Fibroblast of lung (primary cell): ENCODE measurements at regions not wholly inside any gene's neighbourhood (a gene's known extent, or its start where the extent isn't known, plus 50 kb on each side); places are given as distances from the start of the nearest gene placed in this dataset.

Source experiments
- DNase-seq, 2 donors: peaks; one replicate each; pipeline versions ENCODE4 v3.0.0 to v3.0.0-alpha.2; 2010; ENCODE audit warnings: low read depth in 2 of 2
- H2AFZ ChIP-seq: 2 replicates; pipeline ENCODE4 v1.5.1; 2012; ENCODE audit warnings: low read length, control low read depth, inconsistent platforms
- H3K27ac ChIP-seq: 2 replicates; pipeline ENCODE4 v1.5.1; 2011; ENCODE audit warnings: low read length, control low read depth; ENCODE audit not compliant: insufficient read depth
- H3K27me3 ChIP-seq: 2 replicates; pipeline ENCODE4 v1.5.1; 2011; ENCODE audit warnings: mild to moderate bottlenecking, low read length; ENCODE audit not compliant: control insufficient read depth, insufficient read depth
- H3K36me3 ChIP-seq: 2 replicates; pipeline ENCODE4 v1.5.1; 2011; ENCODE audit warnings: low read length; ENCODE audit not compliant: control insufficient read depth, insufficient read depth
- H3K4me1 ChIP-seq: 2 replicates; pipeline ENCODE4 v1.5.1; 2011; ENCODE audit warnings: low read length; ENCODE audit not compliant: control insufficient read depth, insufficient read depth; ENCODE audit errors: extremely low read depth
- H3K4me2 ChIP-seq: 2 replicates; pipeline ENCODE4 v1.5.1; 2011; ENCODE audit warnings: low read length, control low read depth; ENCODE audit not compliant: insufficient read depth; ENCODE audit errors: extremely low read depth
- H3K4me3 ChIP-seq, 4 experiments: fragments of 200-600 bp in 1 of 4; sonication (generic) in 1 of 4; replicated peaks in 1 of 4; 2 replicates each; pipeline ENCODE4 v1.5.1; 2011 to 2016; ENCODE audit warnings: low read length in 4 of 4, low read depth in 3 of 4, mild to moderate bottlenecking in 3 of 4, control low read depth in 2 of 4, inconsistent platforms in 1 of 4, mixed read lengths in 1 of 4; ENCODE audit not compliant: insufficient read depth in 1 of 4; ENCODE audit errors: control extremely low read depth in 1 of 4
- H3K79me2 ChIP-seq: 2 replicates; pipeline ENCODE4 v1.5.1; 2012; ENCODE audit warnings: mild to moderate bottlenecking, low read length, inconsistent platforms; ENCODE audit not compliant: control insufficient read depth, insufficient read depth
- H3K9ac ChIP-seq: 2 replicates; pipeline ENCODE4 v1.5.1; 2011; ENCODE audit warnings: mild to moderate bottlenecking, low read length, control low read depth; ENCODE audit not compliant: insufficient read depth
- H3K9me3 ChIP-seq: 2 replicates; pipeline ENCODE4 v1.5.1; 2012; ENCODE audit warnings: low read depth, low read length; ENCODE audit not compliant: control insufficient read depth, insufficient read depth
- H4K20me1 ChIP-seq: 2 replicates; pipeline ENCODE4 v1.5.1; 2011; ENCODE audit warnings: low read length; ENCODE audit not compliant: control insufficient read depth, insufficient read depth; ENCODE audit errors: extremely low read depth
- EZH2 ChIP-seq: IDR thresholded peaks from 2 replicates; pipeline ENCODE4 v1.5.1; 2012; ENCODE audit warnings: low read length, control low read depth, mild to moderate bottlenecking; ENCODE audit errors: missing control alignments
- TF ChIP-seq, protein P1 (sequence below), 2 donors: IDR thresholded peaks in 1 of 2; conservative IDR thresholded peaks in 1 of 2; 1 replicate in 1 of 2; 2 replicates in 1 of 2; pipeline ENCODE4 v1.5.1; 2011 to 2012; ENCODE audit warnings: low read length in 2 of 2, control low read depth in 1 of 2, inconsistent platforms in 1 of 2, low read depth in 1 of 2, mild to moderate bottlenecking in 1 of 2

- Histone ChIP-seq H3K4me1 (no peaks in the 10 kb centered on the region), H3K9me3 (no peaks in the 10 kb centered on the region), H4K20me1 (no peaks in the 10 kb centered on the region), H3K79me2 (no peaks in the 10 kb centered on the region), H3K4me3 (no peak overlapping the region), H3K36me3 (no peaks in the 10 kb centered on the region), H3K9ac (no peak overlapping the region), H2AFZ (no peak overlapping the region), H3K27ac (no peak overlapping the region), H3K4me2 (no peak overlapping the region), H3K27me3 (no peaks in the 10 kb centered on the region)
- TF ChIP-seq, protein P1, sequence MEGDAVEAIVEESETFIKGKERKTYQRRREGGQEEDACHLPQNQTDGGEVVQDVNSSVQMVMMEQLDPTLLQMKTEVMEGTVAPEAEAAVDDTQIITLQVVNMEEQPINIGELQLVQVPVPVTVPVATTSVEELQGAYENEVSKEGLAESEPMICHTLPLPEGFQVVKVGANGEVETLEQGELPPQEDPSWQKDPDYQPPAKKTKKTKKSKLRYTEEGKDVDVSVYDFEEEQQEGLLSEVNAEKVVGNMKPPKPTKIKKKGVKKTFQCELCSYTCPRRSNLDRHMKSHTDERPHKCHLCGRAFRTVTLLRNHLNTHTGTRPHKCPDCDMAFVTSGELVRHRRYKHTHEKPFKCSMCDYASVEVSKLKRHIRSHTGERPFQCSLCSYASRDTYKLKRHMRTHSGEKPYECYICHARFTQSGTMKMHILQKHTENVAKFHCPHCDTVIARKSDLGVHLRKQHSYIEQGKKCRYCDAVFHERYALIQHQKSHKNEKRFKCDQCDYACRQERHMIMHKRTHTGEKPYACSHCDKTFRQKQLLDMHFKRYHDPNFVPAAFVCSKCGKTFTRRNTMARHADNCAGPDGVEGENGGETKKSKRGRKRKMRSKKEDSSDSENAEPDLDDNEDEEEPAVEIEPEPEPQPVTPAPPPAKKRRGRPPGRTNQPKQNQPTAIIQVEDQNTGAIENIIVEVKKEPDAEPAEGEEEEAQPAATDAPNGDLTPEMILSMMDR (conservative IDR thresholded peaks at IDR 0.05 in 1 of 2, IDR thresholded peaks at IDR 0.05 in 1 of 2; ENCODE audit: low read depth in 1 of 2, low read length in 2 of 2): no peak
- TF ChIP-seq EZH2: no peak
- DNase-seq: no peak
Observed at GRCh38 chr2:53463806-53464726, 303.5 kb upstream of the CHAC2 start.

- no peaks in the 10 kb centered on the region for H4K20me1 ChIP-seq
- H2AFZ ChIP-seq: no peak overlapping the region
- H3K4me2 ChIP-seq: no peak overlapping the region
- no peak overlapping the region for H3K27ac ChIP-seq
- H3K4me3 ChIP-seq: no peak overlapping the region
- no peaks in the 10 kb centered on the region for H3K79me2 ChIP-seq
- no peaks in the 10 kb centered on the region for H3K4me1 ChIP-seq
- H3K27me3 ChIP-seq: no peaks in the 10 kb centered on the region
- TF ChIP-seq, protein P1 (conservative IDR thresholded peaks at IDR 0.05 in 1 of 2, IDR thresholded peaks at IDR 0.05 in 1 of 2; ENCODE audit: low read depth in 1 of 2, low read length in 2 of 2): no peak
- TF ChIP-seq EZH2: no peak
- no peak for DNase-seq
- no peaks in the 10 kb centered on the region for H3K9me3 ChIP-seq
- H3K36me3 ChIP-seq: no peaks in the 10 kb centered on the region
- no peak overlapping the region for H3K9ac ChIP-seq
Observed at GRCh38 chr2:53460937-53461336, 306.7 kb upstream of the CHAC2 start.

- H3K4me3 ChIP-seq: no peak overlapping the region
- no peaks in the 10 kb centered on the region for H4K20me1 ChIP-seq
- H2AFZ ChIP-seq: no peak overlapping the region
- H3K4me2 ChIP-seq: no peak overlapping the region
- no peaks in the 10 kb centered on the region for H3K9me3 ChIP-seq
- H3K36me3 ChIP-seq: no peaks in the 10 kb centered on the region
- H3K27ac ChIP-seq: no peak overlapping the region
- no peaks in the 10 kb centered on the region for H3K4me1 ChIP-seq
- no peaks in the 10 kb centered on the region for H3K79me2 ChIP-seq
- TF ChIP-seq, protein P1 (conservative IDR thresholded peaks at IDR 0.05 in 1 of 2, IDR thresholded peaks at IDR 0.05 in 1 of 2; ENCODE audit: low read depth in 1 of 2, low read length in 2 of 2): no peak
- TF ChIP-seq EZH2: no peak
- no peaks in the 10 kb centered on the region for H3K27me3 ChIP-seq
- no peak overlapping the region for H3K9ac ChIP-seq
- peak in 1 of 2 donors; percentile 17 for DNase-seq
Observed at GRCh38 chr2:53460347-53460746, 307.3 kb upstream of the CHAC2 start.
